ENCODE measurements at regions not wholly inside any gene's neighbourhood (a gene's known extent, or its start where the extent isn't known, plus 50 kb on each side); places are given as distances from the start of the nearest gene placed in this dataset.

DNA sequence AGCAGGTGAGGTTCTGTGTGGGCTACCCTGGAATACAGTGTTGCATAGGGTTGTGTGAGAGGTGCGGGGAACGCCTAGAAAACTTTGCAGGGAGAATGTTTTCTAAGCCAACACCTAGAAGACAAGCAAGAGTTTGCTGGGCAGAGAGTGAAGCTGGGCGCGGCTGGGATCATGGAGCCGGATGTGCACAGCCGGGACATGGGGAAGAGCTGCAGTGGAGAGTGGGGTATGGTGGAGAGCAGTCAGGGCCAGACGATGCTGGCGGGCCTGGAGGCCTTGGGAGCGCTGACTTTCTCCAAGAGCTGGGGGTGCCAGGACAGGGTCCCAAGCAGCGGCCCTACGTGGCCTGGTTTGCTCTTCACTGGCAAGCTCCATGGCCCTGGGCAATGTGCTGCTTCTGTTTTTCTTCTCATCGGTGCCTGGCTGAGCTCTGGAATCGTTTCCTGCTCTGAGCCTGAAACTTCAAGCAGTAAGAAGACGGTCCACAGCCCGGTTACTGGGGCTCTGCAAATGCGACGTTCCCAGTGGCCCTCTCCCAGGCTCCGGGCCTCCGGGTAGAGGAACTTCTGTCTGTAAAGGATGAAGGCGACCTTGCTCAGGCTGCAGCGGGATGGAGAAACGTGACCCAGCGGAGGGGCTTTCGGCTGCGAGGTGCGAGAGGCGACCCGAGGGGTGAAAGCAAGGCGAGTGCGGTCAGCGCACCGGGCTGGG lies 51.9 kb upstream of the CD34 start:
- no peak for DNase-seq (ENCODE audit: low read depth, low spot score)

More for the DNA sequence above, 51.9 kb upstream of the CD34 start:
- Mint-ChIP-seq H3K27ac (ENCODE audit: unreplicated experiment) (peak overlapping the region; percentile 67), H3K4me1 (peaks cover 24% of the 10 kb centered on the region), H3K36me3 (ENCODE audit: low read depth) (no peaks in the 10 kb centered on the region), H3K9me3 (no peaks in the 10 kb centered on the region), H3K27me3 (ENCODE audit: low read depth) (peaks cover 56% of the 10 kb centered on the region), H3K4me3 (peak overlapping the region; percentile 83)
- TF ChIP-seq, protein P1, sequence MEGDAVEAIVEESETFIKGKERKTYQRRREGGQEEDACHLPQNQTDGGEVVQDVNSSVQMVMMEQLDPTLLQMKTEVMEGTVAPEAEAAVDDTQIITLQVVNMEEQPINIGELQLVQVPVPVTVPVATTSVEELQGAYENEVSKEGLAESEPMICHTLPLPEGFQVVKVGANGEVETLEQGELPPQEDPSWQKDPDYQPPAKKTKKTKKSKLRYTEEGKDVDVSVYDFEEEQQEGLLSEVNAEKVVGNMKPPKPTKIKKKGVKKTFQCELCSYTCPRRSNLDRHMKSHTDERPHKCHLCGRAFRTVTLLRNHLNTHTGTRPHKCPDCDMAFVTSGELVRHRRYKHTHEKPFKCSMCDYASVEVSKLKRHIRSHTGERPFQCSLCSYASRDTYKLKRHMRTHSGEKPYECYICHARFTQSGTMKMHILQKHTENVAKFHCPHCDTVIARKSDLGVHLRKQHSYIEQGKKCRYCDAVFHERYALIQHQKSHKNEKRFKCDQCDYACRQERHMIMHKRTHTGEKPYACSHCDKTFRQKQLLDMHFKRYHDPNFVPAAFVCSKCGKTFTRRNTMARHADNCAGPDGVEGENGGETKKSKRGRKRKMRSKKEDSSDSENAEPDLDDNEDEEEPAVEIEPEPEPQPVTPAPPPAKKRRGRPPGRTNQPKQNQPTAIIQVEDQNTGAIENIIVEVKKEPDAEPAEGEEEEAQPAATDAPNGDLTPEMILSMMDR (conservative IDR thresholded peaks at IDR 0.05) = no peak
